Thyroid gland (tissue), 4 donors: ENCODE measurements at regions not wholly inside any gene's neighbourhood (a gene's known extent, or its start where the extent isn't known, plus 50 kb on each side); places are given as distances from the start of the nearest gene placed in this dataset.

Experiments used
- DNase-seq, 2 donors: peaks; one replicate each; pipeline ENCODE4 v3.0.0-alpha.2; 2019
- H3K27ac ChIP-seq, 3 donors: fragments of 200-600 bp; sonication (generic); 1 replicate in 2 of 3; 2 replicates in 1 of 3; pipeline ENCODE4 v1.5.1; 2016 to 2019; ENCODE audit warnings: mild to moderate bottlenecking in 1 of 3, moderate library complexity in 1 of 3
- H3K27me3 ChIP-seq: fragments of 200-600 bp; sonication (generic); one replicate; pipeline ENCODE4 v1.5.1; 2019
- H3K36me3 ChIP-seq, 2 donors: fragments of 200-600 bp; sonication (generic); one replicate each; pipeline ENCODE4 v1.5.1; 2016 to 2019
- H3K4me1 ChIP-seq, 2 donors: fragments of 200-600 bp; sonication (generic); one replicate each; pipeline ENCODE4 v1.5.1; 2017 to 2019
- H3K4me3 ChIP-seq, 3 donors: fragments of 200-600 bp; sonication (generic); replicated peaks in 1 of 3; 1 replicate in 2 of 3; 2 replicates in 1 of 3; pipeline ENCODE4 v1.5.1; 2016; ENCODE audit warnings: mild to moderate bottlenecking in 1 of 3
- H3K9me3 ChIP-seq: fragments of 200-600 bp; sonication (generic); one replicate; pipeline ENCODE4 v1.5.1; 2017
- CTCF ChIP-seq, 6 experiments: fragments of 200-600 bp in 3 of 6; fragments of 450-650 bp in 3 of 6; sonication (generic) in 3 of 6; IDR thresholded peaks; one replicate each; pipeline ENCODE4 v1.5.1; 2016 to 2019; ENCODE audit warnings: antibody characterized with exemption in 6 of 6, mild to moderate bottlenecking in 2 of 6, inconsistent platforms in 1 of 6, moderate library complexity in 1 of 6
- POLR2A ChIP-seq, 2 donors: fragments of 450-650 bp; IDR thresholded peaks; one replicate each; pipeline ENCODE4 v1.6.1; 2017; ENCODE audit warnings: antibody characterized with exemption in 2 of 2, mild to moderate bottlenecking in 2 of 2, moderate library complexity in 1 of 2
- WGBS, 2 donors: methylation state at CpG; one replicate each; pipeline ENCODE4 v1.1.5; 2017; 5-methylcytosine and 5-hydroxymethylcytosine counted together
- intact Hi-C: fragments of 100-400 bp; cut with DNase I; formaldehyde crosslinking; loops from one replicate; pipeline ENCODE4 v1.15.1; 2023

- DNase-seq, result no peak
- 60 to 66% methylated on average over 1 of the region's 1 CpG for WGBS, 2 donors
These were observed 179.2 kb downstream of the DUSP6 start for GRCh38 chr12:89173096-89173495.

GRCh38 chr12:89172224-89172623 is 180.1 kb downstream of the DUSP6 start:
- intact Hi-C loops, result no loop called here

More at GRCh38 chr12:89173096-89173495, 179.2 kb downstream of the DUSP6 start:
- no peak overlapping the region for H3K27ac ChIP-seq
- H3K4me1 ChIP-seq, result no peaks in the 10 kb centered on the region
- TF ChIP-seq CTCF (IDR thresholded peaks at IDR 0.05) (no peak), POLR2A (IDR thresholded peaks at IDR 0.05) (no peak)
- no peaks in the 10 kb centered on the region for H3K27me3 ChIP-seq
- intact Hi-C loops, result no loop called here
- no peak overlapping the region for H3K4me3 ChIP-seq
- no peaks in the 10 kb centered on the region for H3K36me3 ChIP-seq
- H3K9me3 ChIP-seq, result no peaks in the 10 kb centered on the region

GRCh38 chr12:89169321-89169720 is 183.0 kb downstream of the DUSP6 start:
- Histone ChIP-seq H3K4me1 (no peaks in the 10 kb centered on the region), H3K36me3 (no peaks in the 10 kb centered on the region), H3K9me3 (no peaks in the 10 kb centered on the region), H3K27me3 (no peaks in the 10 kb centered on the region), H3K4me3 (no peak overlapping the region), H3K27ac (no peak overlapping the region)
- DNase-seq, result no peak
- 87 to 90% methylated on average over 5 of the region's 5 CpGs for WGBS, 2 donors
- TF ChIP-seq CTCF (IDR thresholded peaks at IDR 0.05) (no peak), POLR2A (IDR thresholded peaks at IDR 0.05) (no peak)
- intact Hi-C loops, result no loop called here

More at GRCh38 chr12:89172224-89172623, 180.1 kb downstream of the DUSP6 start:
- no peak for TF ChIP-seq POLR2A (IDR thresholded peaks at IDR 0.05)
- no peak for TF ChIP-seq CTCF (IDR thresholded peaks at IDR 0.05)
- H3K9me3 ChIP-seq, result no peaks in the 10 kb centered on the region
- H3K27me3 ChIP-seq, result no peaks in the 10 kb centered on the region
- DNase-seq, result no peak
- no peak overlapping the region for H3K27ac ChIP-seq
- no peak overlapping the region for H3K4me3 ChIP-seq
- no peaks in the 10 kb centered on the region for H3K36me3 ChIP-seq
- H3K4me1 ChIP-seq, result no peaks in the 10 kb centered on the region

- 80% methylated on average over 3 of the region's 3 CpGs for WGBS, 2 donors
- H3K27me3 ChIP-seq, result no peaks in the 10 kb centered on the region
- H3K36me3 ChIP-seq, result no peaks in the 10 kb centered on the region
- no peak overlapping the region for H3K27ac ChIP-seq
- H3K4me3 ChIP-seq, result no peak overlapping the region
- TF ChIP-seq CTCF (IDR thresholded peaks at IDR 0.05), result no peak
- TF ChIP-seq POLR2A (IDR thresholded peaks at IDR 0.05), result no peak
- no peaks in the 10 kb centered on the region for H3K4me1 ChIP-seq
- no peaks in the 10 kb centered on the region for H3K9me3 ChIP-seq
- DNase-seq, result no peak
- intact Hi-C loops, result no loop called here
These were observed 184.3 kb downstream of the DUSP6 start for GRCh38 chr12:89167986-89168385.

- peaks cover 0 to 5% of the 10 kb centered on the region in 2 donors for H3K4me1 ChIP-seq
- H3K27ac ChIP-seq, result no peak overlapping the region
- TF ChIP-seq CTCF (IDR thresholded peaks at IDR 0.05), result no peak
- no peak for TF ChIP-seq POLR2A (IDR thresholded peaks at IDR 0.05)
- H3K4me3 ChIP-seq, result no peak overlapping the region
- intact Hi-C loops, result no loop called here
- H3K36me3 ChIP-seq, result no peaks in the 10 kb centered on the region
- WGBS, 2 donors, result 47 to 74% methylated on average over 1 of the region's 1 CpG
- no peak for DNase-seq
- H3K27me3 ChIP-seq, result no peaks in the 10 kb centered on the region
- H3K9me3 ChIP-seq, result no peaks in the 10 kb centered on the region
These were observed 185.8 kb downstream of the DUSP6 start for GRCh38 chr12:89166525-89166934.
